ENCODE measurements at regions not wholly inside any gene's neighbourhood (a gene's known extent, or its start where the extent isn't known, plus 50 kb on each side); places are given as distances from the start of the nearest gene placed in this dataset.
"Not testable (repeated sequence)": the region's sequence is repeated elsewhere in the genome, so short reads cannot be mapped to it uniquely, and the experiment has no call there.

- no peak for DNase-seq
- Histone ChIP-seq H3K9me3 (no peaks in the 10 kb centered on the region), H3K4me1 (no peaks in the 10 kb centered on the region), H3K27ac (no peak overlapping the region), H3K27me3 (no peaks in the 10 kb centered on the region), H3K36me3 (no peaks in the 10 kb centered on the region), H3K4me3 (no peak overlapping the region)
- no peak for TF ChIP-seq CTCF (IDR thresholded peaks at IDR 0.05)
- intact Hi-C loops (cut with DNase I; ENCODE audit: low total_unique reads) = no loop called here
These were observed 745.0 kb upstream of the BCHE start for GRCh38 chr3:166582236-166582635.

GRCh38 chr3:166580561-166580960, 743.3 kb upstream of the BCHE start:
- Histone ChIP-seq H3K4me3 (no peak overlapping the region), H3K36me3 (no peaks in the 10 kb centered on the region), H3K9me3 (no peaks in the 10 kb centered on the region), H3K27ac (no peak overlapping the region), H3K4me1 (no peaks in the 10 kb centered on the region), H3K27me3 (no peaks in the 10 kb centered on the region)
- intact Hi-C loops (cut with DNase I; ENCODE audit: low total_unique reads) = no loop called here
- no peak for DNase-seq
- no peak for TF ChIP-seq CTCF (IDR thresholded peaks at IDR 0.05)

- Histone ChIP-seq H3K27me3 (no peaks in the 10 kb centered on the region), H3K4me1 (no peaks in the 10 kb centered on the region), H3K4me3 (no peak overlapping the region), H3K9me3 (no peaks in the 10 kb centered on the region), H3K36me3 (no peaks in the 10 kb centered on the region), H3K27ac (no peak overlapping the region)
- DNase-seq = no peak
- no peak for TF ChIP-seq CTCF (IDR thresholded peaks at IDR 0.05)
- intact Hi-C loops (cut with DNase I; ENCODE audit: low total_unique reads) = no loop called here
These were observed 737.9 kb upstream of the BCHE start for GRCh38 chr3:166575161-166575560.

- H3K27me3 ChIP-seq; intact Hi-C loops (cut with DNase I; ENCODE audit: low total_unique reads); H3K27ac ChIP-seq; H3K36me3 ChIP-seq; H3K4me3 ChIP-seq; H3K9me3 ChIP-seq; H3K4me1 ChIP-seq; DNase-seq: not testable (repeated sequence)
These were observed 734.5 kb upstream of the BCHE start for GRCh38 chr3:166571686-166572085.

- no peak overlapping the region for H3K27ac ChIP-seq
- no peaks in the 10 kb centered on the region for H3K9me3 ChIP-seq
- H3K27me3 ChIP-seq = no peaks in the 10 kb centered on the region
- intact Hi-C loops (cut with DNase I; ENCODE audit: low total_unique reads) = no loop called here
- TF ChIP-seq CTCF (IDR thresholded peaks at IDR 0.05) = no peak
- no peak for DNase-seq
- H3K4me3 ChIP-seq = no peak overlapping the region
- no peaks in the 10 kb centered on the region for H3K4me1 ChIP-seq
- H3K36me3 ChIP-seq = no peaks in the 10 kb centered on the region
These were observed 732.9 kb upstream of the BCHE start for GRCh38 chr3:166570102-166570501.

GRCh38 chr3:166569589-166569988, 732.4 kb upstream of the BCHE start:
- Histone ChIP-seq H3K4me1 (no peaks in the 10 kb centered on the region), H3K27ac (no peak overlapping the region), H3K27me3 (no peaks in the 10 kb centered on the region), H3K36me3 (no peaks in the 10 kb centered on the region), H3K9me3 (no peaks in the 10 kb centered on the region), H3K4me3 (no peak overlapping the region)
- intact Hi-C loops (cut with DNase I; ENCODE audit: low total_unique reads) = no loop called here
- no peak for TF ChIP-seq CTCF (IDR thresholded peaks at IDR 0.05)
- DNase-seq = no peak

Data from tibial artery (tissue), 4 donors.